GM19099 (cell line): ENCODE measurements at regions not wholly inside any gene's neighbourhood (a gene's known extent, or its start where the extent isn't known, plus 50 kb on each side); places are given as distances from the start of the nearest gene placed in this dataset.

ENCODE experiments used
- POLR2A ChIP-seq: IDR thresholded peaks from 3 replicates; pipeline ENCODE4 v1.6.1; 2011; ENCODE audit warnings: low read depth; ENCODE audit not compliant: insufficient read length; ENCODE audit errors: extremely low read depth

- no peak for TF ChIP-seq POLR2A
Observed at GRCh38 chr10:4081685-4082111, 296.7 kb upstream of the KLF6 start.

GRCh38 chr10:4080225-4080805 is 295.3 kb upstream of the KLF6 start:
- TF ChIP-seq POLR2A, result no peak

DNA sequence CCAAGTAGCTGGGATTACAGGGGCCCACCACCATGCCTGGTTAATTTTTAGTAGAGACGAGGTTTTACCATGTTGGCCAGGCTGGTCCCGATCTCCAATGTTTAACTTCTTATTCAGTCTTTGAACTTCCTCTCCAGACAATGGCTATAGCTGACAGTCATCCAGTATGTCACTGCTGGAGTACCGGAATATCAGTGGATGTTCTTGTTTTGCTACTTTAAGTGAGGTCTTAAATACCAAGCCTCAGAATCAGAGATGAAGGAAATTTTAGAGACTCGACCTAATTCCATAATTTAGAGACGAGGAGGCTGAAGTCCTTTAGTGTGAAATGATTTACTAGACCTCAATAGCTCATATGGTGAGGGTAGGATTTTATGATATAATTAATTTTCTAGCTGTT is 294.8 kb upstream of the KLF6 start:
- no peak for TF ChIP-seq POLR2A

GRCh38 chr10:4077804-4078203 is 292.8 kb upstream of the KLF6 start:
- TF ChIP-seq POLR2A, result no peak

DNA sequence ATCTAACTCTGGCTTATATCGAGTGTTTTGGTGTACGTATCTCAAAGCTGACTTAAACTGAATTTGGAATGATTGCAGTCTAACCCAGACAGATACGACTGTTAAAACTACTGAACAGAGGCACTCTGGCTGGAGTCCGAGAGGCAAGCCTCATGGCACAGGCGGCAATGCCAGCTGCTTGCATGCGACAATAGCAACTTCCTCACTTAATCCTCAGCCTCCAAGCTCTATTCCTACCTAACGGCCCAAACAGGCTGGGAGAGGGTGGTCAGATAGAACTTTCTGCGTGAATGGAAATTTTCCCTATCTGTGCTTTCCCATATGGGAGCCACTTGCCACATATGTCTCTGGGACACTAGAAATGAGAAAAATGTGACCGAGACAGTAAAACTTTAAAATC is 292.0 kb upstream of the KLF6 start:
- no peak for TF ChIP-seq POLR2A

DNA sequence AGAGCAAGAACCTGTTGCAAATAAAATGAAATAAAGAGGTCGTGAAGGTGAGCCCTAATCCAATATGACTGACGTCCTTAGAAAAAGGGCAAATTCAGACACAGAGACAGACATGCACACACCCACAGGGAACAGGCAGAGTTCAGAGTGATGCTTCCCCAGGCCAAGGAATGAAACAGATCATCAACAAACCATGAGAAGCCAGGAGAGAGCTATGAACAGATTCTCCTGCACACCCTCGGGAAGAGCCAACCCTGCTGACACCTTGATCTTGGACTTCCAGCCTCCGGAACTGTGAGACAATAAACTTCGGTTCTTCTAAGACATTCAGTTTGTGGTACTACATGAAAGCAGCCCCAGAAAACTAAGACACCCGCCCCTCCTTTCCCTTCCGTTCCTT is 290.4 kb upstream of the KLF6 start:
- TF ChIP-seq POLR2A, result no peak

GRCh38 chr10:4074545-4075407 is 289.8 kb upstream of the KLF6 start:
- no peak for TF ChIP-seq POLR2A

GRCh38 chr10:4073912-4074311 is 288.9 kb upstream of the KLF6 start:
- no peak for TF ChIP-seq POLR2A

DNA sequence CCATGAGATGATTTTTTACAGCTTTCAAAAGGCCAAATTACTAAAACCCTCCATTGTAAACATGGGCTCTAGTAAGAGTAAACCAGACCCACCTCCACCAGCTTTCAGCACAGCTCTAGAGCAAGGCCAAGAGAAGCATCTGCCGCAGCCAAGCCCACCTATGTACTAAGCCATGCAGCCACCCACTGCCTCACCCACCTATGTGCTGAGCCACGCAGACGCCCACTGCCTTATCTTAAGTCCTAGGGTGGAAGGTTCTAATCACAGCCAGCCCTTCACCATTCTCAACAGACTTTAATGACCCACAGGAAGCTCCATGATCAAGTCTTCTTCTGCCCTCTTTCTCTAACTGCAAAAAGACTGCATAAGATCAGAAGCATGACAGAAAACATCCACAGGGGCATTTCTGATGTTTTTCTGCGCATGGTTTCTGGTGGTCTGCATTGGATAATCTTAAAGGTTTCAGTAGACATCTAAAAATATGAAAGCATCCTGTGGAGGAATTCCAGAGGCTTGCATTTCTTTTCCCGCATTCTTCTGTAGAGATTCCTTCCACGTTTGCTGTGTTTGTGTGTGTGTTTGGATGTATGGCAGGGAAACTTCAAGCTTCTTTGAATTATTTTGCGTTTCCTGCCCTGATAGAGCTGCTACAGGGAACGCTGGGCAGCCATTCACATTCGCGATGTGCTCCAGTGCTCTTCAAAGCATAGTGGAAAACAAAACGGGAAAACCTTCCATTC is 286.1 kb upstream of the KLF6 start:
- TF ChIP-seq POLR2A, result no peak

DNA sequence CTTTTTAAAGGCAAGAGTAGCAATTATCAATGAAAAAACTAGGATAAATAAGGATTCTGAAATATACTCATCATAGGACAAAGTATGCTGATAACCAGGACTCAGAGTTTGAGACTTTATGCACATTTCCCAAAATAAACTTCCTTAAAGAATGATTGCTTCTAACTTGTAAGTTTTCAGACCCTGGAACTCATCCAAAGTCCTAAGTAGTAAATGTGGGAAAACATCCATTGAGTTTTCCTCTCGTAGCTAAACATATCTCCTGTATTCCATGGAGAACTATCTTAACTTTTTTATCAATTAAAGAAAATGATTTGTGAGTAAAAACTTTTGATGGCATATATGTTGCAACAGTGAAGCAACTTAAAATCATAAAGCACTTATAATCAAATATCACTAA is 285.2 kb upstream of the KLF6 start:
- TF ChIP-seq POLR2A, result no peak

DNA sequence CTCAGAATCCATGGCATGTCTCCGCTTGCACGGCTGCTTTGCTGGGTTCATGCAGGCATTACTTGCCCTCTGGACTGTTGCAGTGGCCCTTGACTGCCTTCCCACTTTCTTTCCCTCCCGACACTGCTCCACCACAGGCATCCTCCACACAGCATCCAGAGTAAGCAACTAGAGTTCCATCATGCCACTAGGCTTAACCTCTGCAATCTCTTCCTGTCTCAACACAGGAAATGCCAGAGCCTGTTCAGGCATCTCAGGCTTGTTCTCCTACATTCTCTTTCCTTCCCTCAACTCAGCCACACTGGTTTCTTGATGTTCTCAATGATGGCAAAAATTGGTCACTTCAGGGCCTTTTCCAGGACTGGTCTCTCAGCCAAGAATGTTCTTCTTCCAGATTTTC is 284.5 kb upstream of the KLF6 start:
- TF ChIP-seq POLR2A, result no peak

DNA sequence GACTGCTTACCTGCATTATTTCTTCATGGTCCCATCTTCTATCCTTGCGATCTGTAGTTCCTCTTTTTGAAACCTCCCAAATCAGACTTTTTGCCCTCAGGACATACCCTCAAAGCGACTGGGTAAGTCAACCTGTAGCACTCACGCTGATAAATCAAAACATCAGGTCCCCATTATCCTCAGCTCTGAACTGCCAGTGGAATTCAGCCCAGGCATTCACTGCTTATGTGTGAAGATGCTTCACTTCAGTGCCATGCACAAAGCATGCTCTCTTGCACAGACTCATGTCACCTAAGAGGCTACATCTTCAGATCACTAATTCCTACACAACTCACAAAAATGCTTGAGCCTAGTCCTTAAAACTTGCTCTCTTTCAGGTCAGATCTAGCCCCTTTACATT is 283.6 kb upstream of the KLF6 start:
- TF ChIP-seq POLR2A, result no peak

GRCh38 chr10:4067931-4068561 is 283.0 kb upstream of the KLF6 start:
- no peak for TF ChIP-seq POLR2A

DNA sequence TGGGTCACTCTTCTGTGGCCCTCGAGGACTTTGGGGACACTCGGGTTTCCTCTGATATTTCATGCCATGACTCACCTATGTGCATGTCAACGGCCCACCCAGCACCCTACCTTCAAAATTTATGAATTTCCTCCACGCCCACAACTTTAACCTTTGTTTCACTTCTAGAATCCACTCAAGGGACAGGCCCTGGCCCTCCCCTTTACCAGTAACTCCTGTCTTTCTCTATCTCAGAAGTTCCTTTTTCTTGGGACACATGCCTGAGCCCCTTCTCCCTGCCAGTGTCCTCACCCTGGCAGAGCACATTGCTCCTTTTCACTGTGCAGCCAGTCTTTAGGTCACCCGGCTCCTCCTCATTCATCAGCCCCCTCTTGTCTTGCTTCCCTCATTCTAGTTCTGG is 282.5 kb upstream of the KLF6 start:
- no peak for TF ChIP-seq POLR2A
